ENCODE measurements at regions not wholly inside any gene's neighbourhood (a gene's known extent, or its start where the extent isn't known, plus 50 kb on each side); places are given as distances from the start of the nearest gene placed in this dataset.

GRCh38 chr20:60957621-60958020 is 294.4 kb upstream of the CDH4 start:
- H3K4me1 ChIP-seq (ENCODE audit: control insufficient read depth in 1 of 2, insufficient read depth in 2 of 2, low read length in 2 of 2): no peaks in the 10 kb centered on the region
- no peaks in the 10 kb centered on the region for H3K79me1 ChIP-seq (ENCODE audit: low read length)
- no peak for DNase-seq
- no peak overlapping the region for H4K8ac ChIP-seq (ENCODE audit: low read depth, low read length)
- peaks cover 5% of the 10 kb centered on the region for H3K9me3 ChIP-seq (ENCODE audit: insufficient read depth, low read depth, low read length)
- H3K36me3 ChIP-seq (ENCODE audit: control insufficient read depth in 1 of 2, insufficient read depth in 2 of 2, low read length in 2 of 2): no peaks in the 10 kb centered on the region
- H3K18ac ChIP-seq (ENCODE audit: low read length): no peak overlapping the region
- WGBS (ENCODE audit: extremely low coverage, insufficient coverage, insufficient read length): no CpG with 5 or more reads among the region's 3 CpGs
- no peak overlapping the region for H3K4me2 ChIP-seq (ENCODE audit: low read length)
- no peak overlapping the region for H3K4ac ChIP-seq (ENCODE audit: low read depth, low read length)
- no peak overlapping the region for H3K9ac ChIP-seq (ENCODE audit: low read length)
- no peak overlapping the region for H3K14ac ChIP-seq (ENCODE audit: low read length)
- no peak overlapping the region for H3K27ac ChIP-seq (ENCODE audit: low read depth, low read length)
- no peak overlapping the region for H2BK5ac ChIP-seq (ENCODE audit: low read depth, low read length, poor library complexity)
- H3K4me3 ChIP-seq (ENCODE audit: low read depth, low read length): no peak overlapping the region
- H2AK5ac ChIP-seq (ENCODE audit: low read length): no peak overlapping the region
- no peak overlapping the region for H4K91ac ChIP-seq (ENCODE audit: low read depth, low read length)
- H2BK12ac ChIP-seq (ENCODE audit: low read length): no peak overlapping the region
- no peaks in the 10 kb centered on the region for H3K79me2 ChIP-seq (ENCODE audit: control insufficient read depth, insufficient read depth, low read length, poor library complexity)
- no peaks in the 10 kb centered on the region for H3K27me3 ChIP-seq (ENCODE audit: insufficient read depth, low read length)
- no peak overlapping the region for H2BK120ac ChIP-seq (ENCODE audit: insufficient read depth, low read length, poor library complexity)
- H2AFZ ChIP-seq (ENCODE audit: insufficient read depth, low read length, poor library complexity): no peak overlapping the region
- no peak overlapping the region for H4K12ac ChIP-seq (ENCODE audit: low read depth, low read length)
- H3K23ac ChIP-seq (ENCODE audit: low read length): no peak overlapping the region

GRCh38 chr20:60959971-60960370 is 292.1 kb upstream of the CDH4 start:
- Histone ChIP-seq H2BK5ac (ENCODE audit: low read depth, low read length, poor library complexity) (no peak overlapping the region), H3K79me2 (ENCODE audit: control insufficient read depth, insufficient read depth, low read length, poor library complexity) (no peaks in the 10 kb centered on the region), H3K4me3 (ENCODE audit: low read depth, low read length) (no peak overlapping the region), H3K4me2 (ENCODE audit: low read length) (no peak overlapping the region), H3K9me3 (ENCODE audit: insufficient read depth, low read depth, low read length) (peaks cover 5% of the 10 kb centered on the region), H2BK12ac (ENCODE audit: low read length) (no peak overlapping the region), H3K36me3 (ENCODE audit: control insufficient read depth in 1 of 2, insufficient read depth in 2 of 2, low read length in 2 of 2) (no peaks in the 10 kb centered on the region), H3K27me3 (ENCODE audit: insufficient read depth, low read length) (no peaks in the 10 kb centered on the region), H3K79me1 (ENCODE audit: low read length) (no peaks in the 10 kb centered on the region), H2BK120ac (ENCODE audit: insufficient read depth, low read length, poor library complexity) (no peak overlapping the region), H3K18ac (ENCODE audit: low read length) (no peak overlapping the region), H3K27ac (ENCODE audit: low read depth, low read length) (no peak overlapping the region), H4K8ac (ENCODE audit: low read depth, low read length) (no peak overlapping the region), H3K4ac (ENCODE audit: low read depth, low read length) (no peak overlapping the region), H3K9ac (ENCODE audit: low read length) (no peak overlapping the region), H4K12ac (ENCODE audit: low read depth, low read length) (no peak overlapping the region), H3K4me1 (ENCODE audit: control insufficient read depth in 1 of 2, insufficient read depth in 2 of 2, low read length in 2 of 2) (no peaks in the 10 kb centered on the region), H4K91ac (ENCODE audit: low read depth, low read length) (no peak overlapping the region), H3K23ac (ENCODE audit: low read length) (no peak overlapping the region), H3K14ac (ENCODE audit: low read length) (no peak overlapping the region), H2AFZ (ENCODE audit: insufficient read depth, low read length, poor library complexity) (no peak overlapping the region), H2AK5ac (ENCODE audit: low read length) (no peak overlapping the region)
- WGBS (ENCODE audit: extremely low coverage, insufficient coverage, insufficient read length): no CpG with 5 or more reads among the region's 3 CpGs
- DNase-seq: no peak

GRCh38 chr20:60960500-60960899 is 291.6 kb upstream of the CDH4 start:
- Histone ChIP-seq H2BK5ac (ENCODE audit: low read depth, low read length, poor library complexity) (no peak overlapping the region), H2BK120ac (ENCODE audit: insufficient read depth, low read length, poor library complexity) (no peak overlapping the region), H3K79me1 (ENCODE audit: low read length) (no peaks in the 10 kb centered on the region), H3K36me3 (ENCODE audit: control insufficient read depth in 1 of 2, insufficient read depth in 2 of 2, low read length in 2 of 2) (no peaks in the 10 kb centered on the region), H4K91ac (ENCODE audit: low read depth, low read length) (no peak overlapping the region), H2BK12ac (ENCODE audit: low read length) (no peak overlapping the region), H3K14ac (ENCODE audit: low read length) (no peak overlapping the region), H3K27me3 (ENCODE audit: insufficient read depth, low read length) (no peaks in the 10 kb centered on the region), H3K4me2 (ENCODE audit: low read length) (no peak overlapping the region), H3K23ac (ENCODE audit: low read length) (no peak overlapping the region), H3K27ac (ENCODE audit: low read depth, low read length) (no peak overlapping the region), H3K4me3 (ENCODE audit: low read depth, low read length) (no peak overlapping the region), H4K8ac (ENCODE audit: low read depth, low read length) (no peak overlapping the region), H3K18ac (ENCODE audit: low read length) (no peak overlapping the region), H3K79me2 (ENCODE audit: control insufficient read depth, insufficient read depth, low read length, poor library complexity) (no peaks in the 10 kb centered on the region), H3K9ac (ENCODE audit: low read length) (no peak overlapping the region), H3K4ac (ENCODE audit: low read depth, low read length) (no peak overlapping the region), H2AFZ (ENCODE audit: insufficient read depth, low read length, poor library complexity) (no peak overlapping the region), H2AK5ac (ENCODE audit: low read length) (no peak overlapping the region), H3K9me3 (ENCODE audit: insufficient read depth, low read depth, low read length) (peaks cover 5% of the 10 kb centered on the region), H4K12ac (ENCODE audit: low read depth, low read length) (no peak overlapping the region), H3K4me1 (ENCODE audit: control insufficient read depth in 1 of 2, insufficient read depth in 2 of 2, low read length in 2 of 2) (no peaks in the 10 kb centered on the region)
- no peak for DNase-seq
- no CpG with 5 or more reads among the region's 5 CpGs for WGBS (ENCODE audit: extremely low coverage, insufficient coverage, insufficient read length)

GRCh38 chr20:60961551-60961950 is 290.5 kb upstream of the CDH4 start:
- H2BK120ac ChIP-seq (ENCODE audit: insufficient read depth, low read length, poor library complexity): no peak overlapping the region
- no peak overlapping the region for H4K91ac ChIP-seq (ENCODE audit: low read depth, low read length)
- H3K18ac ChIP-seq (ENCODE audit: low read length): no peak overlapping the region
- H2BK5ac ChIP-seq (ENCODE audit: low read depth, low read length, poor library complexity): no peak overlapping the region
- no peak overlapping the region for H4K8ac ChIP-seq (ENCODE audit: low read depth, low read length)
- H2BK12ac ChIP-seq (ENCODE audit: low read length): no peak overlapping the region
- no peak overlapping the region for H3K4ac ChIP-seq (ENCODE audit: low read depth, low read length)
- H3K14ac ChIP-seq (ENCODE audit: low read length): no peak overlapping the region
- H4K12ac ChIP-seq (ENCODE audit: low read depth, low read length): no peak overlapping the region
- H2AFZ ChIP-seq (ENCODE audit: insufficient read depth, low read length, poor library complexity): no peak overlapping the region
- no peak for DNase-seq
- no peaks in the 10 kb centered on the region for H3K36me3 ChIP-seq (ENCODE audit: control insufficient read depth in 1 of 2, insufficient read depth in 2 of 2, low read length in 2 of 2)
- no peaks in the 10 kb centered on the region for H3K27me3 ChIP-seq (ENCODE audit: insufficient read depth, low read length)
- no peak overlapping the region for H2AK5ac ChIP-seq (ENCODE audit: low read length)
- WGBS (ENCODE audit: extremely low coverage, insufficient coverage, insufficient read length): no CpG with 5 or more reads among the region's 7 CpGs
- H3K79me1 ChIP-seq (ENCODE audit: low read length): no peaks in the 10 kb centered on the region
- no peak overlapping the region for H3K4me3 ChIP-seq (ENCODE audit: low read depth, low read length)
- no peak overlapping the region for H3K23ac ChIP-seq (ENCODE audit: low read length)
- no peak overlapping the region for H3K27ac ChIP-seq (ENCODE audit: low read depth, low read length)
- peaks cover 5% of the 10 kb centered on the region for H3K9me3 ChIP-seq (ENCODE audit: insufficient read depth, low read depth, low read length)
- no peak overlapping the region for H3K9ac ChIP-seq (ENCODE audit: low read length)
- H3K4me2 ChIP-seq (ENCODE audit: low read length): no peak overlapping the region
- H3K79me2 ChIP-seq (ENCODE audit: control insufficient read depth, insufficient read depth, low read length, poor library complexity): no peaks in the 10 kb centered on the region
- H3K4me1 ChIP-seq (ENCODE audit: control insufficient read depth in 1 of 2, insufficient read depth in 2 of 2, low read length in 2 of 2): no peaks in the 10 kb centered on the region
